HFFc6 (cell line): ENCODE measurements at regions not wholly inside any gene's neighbourhood (a gene's known extent, or its start where the extent isn't known, plus 50 kb on each side); places are given as distances from the start of the nearest gene placed in this dataset.
"Not testable (repeated sequence)": the region's sequence is repeated elsewhere in the genome, so short reads cannot be mapped to it uniquely, and the experiment has no call there.

Experiments
- DNase-seq: peaks from one replicate; pipeline ENCODE4 v3.0.0-alpha.2; 2018
- H3K27ac Mint-ChIP-seq: 2 replicates; pipeline ENCODE4 v1.8.0; 2020; ENCODE audit warnings: mild to moderate bottlenecking, mixed read lengths
- H3K27me3 Mint-ChIP-seq: 2 replicates; pipeline ENCODE4 v1.8.0; 2021; ENCODE audit warnings: mild to moderate bottlenecking, moderate library complexity, mixed read lengths; ENCODE audit not compliant: insufficient read depth
- H3K36me3 Mint-ChIP-seq: 2 replicates; pipeline ENCODE4 v1.8.0; 2021; ENCODE audit warnings: low read depth, mixed read lengths
- H3K4me1 Mint-ChIP-seq: 2 replicates; pipeline ENCODE4 v1.8.0; 2020; ENCODE audit warnings: low read depth, mixed read lengths
- H3K4me3 Mint-ChIP-seq: 2 replicates; pipeline ENCODE4 v1.8.0; 2020; ENCODE audit warnings: mild to moderate bottlenecking, moderate library complexity, mixed read lengths
- H3K9me3 Mint-ChIP-seq: 2 replicates; pipeline ENCODE4 v1.8.0; 2020; ENCODE audit warnings: mild to moderate bottlenecking, mixed read lengths
- CTCF ChIP-seq: fragments of 200-600 bp; sonication (generic); IDR thresholded peaks from 2 replicates; pipeline ENCODE4 v1.5.0; 2021; ENCODE audit warnings: antibody characterized with exemption, mild to moderate bottlenecking

- peaks cover 15% of the 10 kb centered on the region for H3K27me3 Mint-ChIP-seq
- peak; percentile 99 for TF ChIP-seq CTCF
- not testable (repeated sequence) for H3K36me3 Mint-ChIP-seq, H3K9me3 Mint-ChIP-seq, H3K4me1 Mint-ChIP-seq, H3K4me3 Mint-ChIP-seq, H3K27ac Mint-ChIP-seq
- DNase-seq, result peak; percentile 27
These were observed 67.1 kb upstream of the PPP1R26 start for GRCh38 chr9:135412315-135413085.

GRCh38 chr9:135413086-135413375 lies 66.6 kb upstream of the PPP1R26 start:
- Mint-ChIP-seq H3K9me3 (peaks cover under 1% of the 10 kb centered on the region; the same call in 1 of the 2 replicates), H3K27me3 (peaks cover 20% of the 10 kb centered on the region)
- no peak for DNase-seq

GRCh38 chr9:135413461-135413860 lies 66.1 kb upstream of the PPP1R26 start:
- Mint-ChIP-seq H3K9me3 (no peaks in the 10 kb centered on the region), H3K27me3 (peaks cover 24% of the 10 kb centered on the region), H3K27ac (no peak overlapping the region), H3K4me1 (no peaks in the 10 kb centered on the region), H3K36me3 (no peaks in the 10 kb centered on the region), H3K4me3 (no peak overlapping the region)
- DNase-seq, result no peak
- TF ChIP-seq CTCF, result no peak

More at GRCh38 chr9:135413086-135413375, 66.6 kb upstream of the PPP1R26 start:
- Mint-ChIP-seq H3K27ac (no peak overlapping the region), H3K4me1 (no peaks in the 10 kb centered on the region), H3K36me3 (no peaks in the 10 kb centered on the region), H3K4me3 (no peak overlapping the region)
- TF ChIP-seq CTCF, result no peak

GRCh38 chr9:135414293-135414692 lies 65.3 kb upstream of the PPP1R26 start:
- Mint-ChIP-seq H3K9me3 (no peaks in the 10 kb centered on the region), H3K36me3 (no peaks in the 10 kb centered on the region), H3K27ac (no peak overlapping the region), H3K27me3 (peaks cover 24% of the 10 kb centered on the region), H3K4me3 (no peak overlapping the region), H3K4me1 (no peaks in the 10 kb centered on the region)
- TF ChIP-seq CTCF, result no peak
- no peak for DNase-seq

- Mint-ChIP-seq H3K4me1 (no peaks in the 10 kb centered on the region), H3K9me3 (no peaks in the 10 kb centered on the region), H3K4me3 (no peak overlapping the region), H3K27ac (no peak overlapping the region), H3K27me3 (peaks cover 27% of the 10 kb centered on the region), H3K36me3 (no peaks in the 10 kb centered on the region)
- DNase-seq, result no peak
- TF ChIP-seq CTCF, result no peak
These were observed 64.0 kb upstream of the PPP1R26 start for GRCh38 chr9:135415586-135415985.
